HL-60 (cell line): ENCODE measurements at regions not wholly inside any gene's neighbourhood (a gene's known extent, or its start where the extent isn't known, plus 50 kb on each side); places are given as distances from the start of the nearest gene placed in this dataset.

Source experiments
- CTCF ChIP-seq: IDR thresholded peaks from one replicate; pipeline ENCODE4 v1.5.1; 2011; ENCODE audit warnings: low read length, control low read depth, inconsistent platforms; ENCODE audit not compliant: insufficient read depth
- POLR2AphosphoS5 ChIP-seq: IDR thresholded peaks from 2 replicates; pipeline ENCODE4 v1.6.1; 2012; ENCODE audit warnings: low read depth
- TF ChIP-seq, protein P1 (sequence below): IDR thresholded peaks from 2 replicates; pipeline ENCODE4 v1.6.1; 2012; ENCODE audit warnings: low read depth; ENCODE audit not compliant: insufficient replicate concordance

DNA sequence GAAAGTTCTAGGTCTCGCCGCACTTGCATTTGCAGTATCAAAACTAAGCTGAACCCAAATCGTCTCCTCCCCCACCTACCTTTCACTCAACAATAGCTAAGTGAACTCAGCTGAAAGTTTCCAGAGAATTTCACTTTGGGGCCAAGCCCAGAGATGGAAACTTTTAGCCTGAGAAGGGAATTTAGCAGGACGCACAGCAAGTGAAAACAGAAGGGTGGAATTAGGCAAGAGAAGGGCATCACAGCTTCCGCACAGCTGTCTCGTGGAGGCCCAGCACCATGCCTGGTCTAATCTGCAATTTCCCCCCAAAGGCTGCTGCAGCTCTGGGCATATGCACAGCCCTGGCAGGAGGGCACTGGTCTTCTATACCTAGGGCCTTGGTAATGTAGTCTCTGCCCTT lies 262.0 kb downstream of the TNS1 start:
- TF ChIP-seq POLR2AphosphoS5 (no peak), CTCF (no peak)
- TF ChIP-seq, protein P1, sequence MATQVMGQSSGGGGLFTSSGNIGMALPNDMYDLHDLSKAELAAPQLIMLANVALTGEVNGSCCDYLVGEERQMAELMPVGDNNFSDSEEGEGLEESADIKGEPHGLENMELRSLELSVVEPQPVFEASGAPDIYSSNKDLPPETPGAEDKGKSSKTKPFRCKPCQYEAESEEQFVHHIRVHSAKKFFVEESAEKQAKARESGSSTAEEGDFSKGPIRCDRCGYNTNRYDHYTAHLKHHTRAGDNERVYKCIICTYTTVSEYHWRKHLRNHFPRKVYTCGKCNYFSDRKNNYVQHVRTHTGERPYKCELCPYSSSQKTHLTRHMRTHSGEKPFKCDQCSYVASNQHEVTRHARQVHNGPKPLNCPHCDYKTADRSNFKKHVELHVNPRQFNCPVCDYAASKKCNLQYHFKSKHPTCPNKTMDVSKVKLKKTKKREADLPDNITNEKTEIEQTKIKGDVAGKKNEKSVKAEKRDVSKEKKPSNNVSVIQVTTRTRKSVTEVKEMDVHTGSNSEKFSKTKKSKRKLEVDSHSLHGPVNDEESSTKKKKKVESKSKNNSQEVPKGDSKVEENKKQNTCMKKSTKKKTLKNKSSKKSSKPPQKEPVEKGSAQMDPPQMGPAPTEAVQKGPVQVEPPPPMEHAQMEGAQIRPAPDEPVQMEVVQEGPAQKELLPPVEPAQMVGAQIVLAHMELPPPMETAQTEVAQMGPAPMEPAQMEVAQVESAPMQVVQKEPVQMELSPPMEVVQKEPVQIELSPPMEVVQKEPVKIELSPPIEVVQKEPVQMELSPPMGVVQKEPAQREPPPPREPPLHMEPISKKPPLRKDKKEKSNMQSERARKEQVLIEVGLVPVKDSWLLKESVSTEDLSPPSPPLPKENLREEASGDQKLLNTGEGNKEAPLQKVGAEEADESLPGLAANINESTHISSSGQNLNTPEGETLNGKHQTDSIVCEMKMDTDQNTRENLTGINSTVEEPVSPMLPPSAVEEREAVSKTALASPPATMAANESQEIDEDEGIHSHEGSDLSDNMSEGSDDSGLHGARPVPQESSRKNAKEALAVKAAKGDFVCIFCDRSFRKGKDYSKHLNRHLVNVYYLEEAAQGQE: no peak
